Testis (tissue), 2 donors: ENCODE measurements at regions not wholly inside any gene's neighbourhood (a gene's known extent, or its start where the extent isn't known, plus 50 kb on each side); places are given as distances from the start of the nearest gene placed in this dataset.

Experiments used
- CTCF ChIP-seq, 3 experiments: fragments of 450-650 bp in 2 of 3; fragments of 200-600 bp in 1 of 3; sonication (generic) in 1 of 3; IDR thresholded peaks; one replicate each; pipeline ENCODE4 v1.5.1; 2016 to 2019; ENCODE audit warnings: antibody characterized with exemption in 3 of 3, mild to moderate bottlenecking in 2 of 3, moderate library complexity in 1 of 3
- POLR2A ChIP-seq: fragments of 450-650 bp; IDR thresholded peaks from one replicate; pipeline ENCODE4 v1.6.1; 2017; ENCODE audit warnings: antibody characterized with exemption, mild to moderate bottlenecking, moderate library complexity

GRCh38 chr3:124126436-124127023 lies 134.6 kb upstream of the ROPN1 start:
- no peak for TF ChIP-seq CTCF (IDR thresholded peaks at IDR 0.05)
- no peak for TF ChIP-seq POLR2A
